ENCODE measurements at regions not wholly inside any gene's neighbourhood (a gene's known extent, or its start where the extent isn't known, plus 50 kb on each side); places are given as distances from the start of the nearest gene placed in this dataset.
"Not testable (repeated sequence)": the region's sequence is repeated elsewhere in the genome, so short reads cannot be mapped to it uniquely, and the experiment has no call there.

DNA sequence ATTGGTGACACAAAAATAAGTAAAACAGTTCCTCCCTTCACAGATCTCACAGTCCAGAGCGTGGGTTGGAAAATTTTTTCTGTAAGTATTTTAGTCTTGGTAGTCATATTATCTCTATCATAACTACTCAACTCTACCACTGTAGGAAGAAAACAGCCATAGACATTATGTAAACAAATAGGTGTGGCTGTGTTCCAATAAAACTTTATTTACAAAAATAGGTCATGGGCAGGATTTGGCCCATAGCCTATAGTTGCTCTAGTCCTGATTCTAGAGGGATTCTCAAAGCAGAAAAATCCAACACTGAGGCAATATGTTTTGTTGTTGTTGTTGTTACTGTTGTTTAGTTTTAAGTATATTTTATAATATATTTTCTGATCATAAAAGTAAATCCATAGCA is 206.1 kb upstream of the GADL1 start:
- DNase-seq (ENCODE audit: low read depth) = no peak

GRCh38 chr3:31101285-31101684 is 206.8 kb upstream of the GADL1 start:
- DNase-seq (ENCODE audit: low read depth) = not testable (repeated sequence)

- DNase-seq (ENCODE audit: low read depth) = no peak
Measured at GRCh38 chr3:31102196-31102879, 207.9 kb upstream of the GADL1 start.

GRCh38 chr3:31103181-31103580 is 208.7 kb upstream of the GADL1 start:
- DNase-seq (ENCODE audit: low read depth) = no peak

DNA sequence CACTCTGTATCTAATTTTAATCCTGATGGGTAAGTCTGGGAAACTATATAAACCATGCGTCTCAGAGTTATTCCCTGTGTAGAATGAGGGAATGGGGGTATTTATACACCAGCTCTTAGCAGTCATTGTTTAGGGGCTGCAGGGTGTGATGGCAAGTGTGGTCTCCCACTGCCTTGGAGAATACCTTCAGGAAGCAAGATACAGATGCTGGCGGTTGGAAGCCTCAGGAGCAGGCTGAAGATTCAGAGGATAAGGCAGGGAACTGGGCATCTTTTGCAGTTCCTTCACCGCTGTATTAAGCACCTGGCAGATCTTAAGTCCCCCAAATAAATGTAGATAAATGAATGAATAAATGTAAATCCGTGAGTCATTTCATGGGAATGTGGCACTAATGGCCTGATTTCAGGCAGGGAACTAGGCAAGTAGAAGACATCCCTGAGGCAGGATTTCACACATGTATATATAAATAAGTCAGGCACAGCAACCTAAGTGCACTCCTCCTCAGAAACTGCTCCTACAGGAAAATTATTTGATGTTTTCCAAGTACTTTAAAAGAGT is 209.2 kb upstream of the GADL1 start:
- DNase-seq (ENCODE audit: low read depth) = no peak

GRCh38 chr3:31105011-31105410 is 210.6 kb upstream of the GADL1 start:
- DNase-seq (ENCODE audit: low read depth) = no peak

DNA sequence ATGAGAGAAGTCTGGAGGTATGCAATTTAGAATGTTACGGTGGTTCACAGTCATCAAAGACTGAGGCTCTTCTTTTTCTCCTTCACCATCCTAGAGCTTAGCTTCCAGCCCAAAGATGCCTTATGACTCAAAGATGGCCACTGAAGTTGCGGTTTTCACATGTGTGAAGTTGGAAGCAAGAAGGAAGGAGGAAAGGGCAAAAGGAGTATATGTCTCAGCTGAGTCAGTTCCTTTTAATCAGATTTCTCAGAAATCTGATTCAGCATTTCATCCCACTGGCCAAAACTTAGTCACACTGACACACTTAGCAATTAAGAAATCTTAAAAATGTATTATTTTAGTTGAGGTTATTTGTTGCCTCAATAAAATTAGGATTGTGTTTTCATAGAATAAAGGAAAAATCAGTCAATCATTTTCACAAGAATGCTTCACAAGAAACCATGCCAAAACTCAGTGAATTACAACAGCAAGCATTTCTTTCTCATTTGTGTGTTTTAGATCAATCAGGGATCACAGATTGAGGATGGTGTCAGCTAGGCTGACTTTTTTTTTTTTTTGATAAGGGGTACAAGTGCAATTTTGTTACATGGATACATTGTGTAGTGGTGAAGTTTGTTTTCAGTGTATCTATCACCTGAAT is 211.1 kb upstream of the GADL1 start:
- no peak for DNase-seq (ENCODE audit: low read depth)

GRCh38 chr3:31106204-31106603 is 211.7 kb upstream of the GADL1 start:
- DNase-seq (ENCODE audit: low read depth) = no peak

DNA sequence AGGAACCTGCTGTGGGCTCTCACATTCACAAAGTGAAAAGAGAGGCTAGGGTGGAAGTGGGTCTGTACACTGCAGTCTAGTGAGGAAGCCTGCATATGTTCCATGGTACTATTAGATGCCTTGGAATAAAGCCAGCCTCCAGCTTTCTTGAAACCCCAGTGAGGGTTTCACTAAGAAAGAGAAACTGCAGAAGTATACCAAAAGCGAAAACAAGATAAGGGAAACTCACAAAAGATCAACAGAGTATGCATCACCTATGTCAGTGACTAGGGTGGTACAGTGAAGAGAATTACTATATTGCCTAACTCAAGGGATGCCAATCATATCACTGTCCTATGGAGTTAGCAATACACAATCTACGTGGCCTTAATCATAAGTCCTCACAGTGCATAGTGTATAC is 212.5 kb upstream of the GADL1 start:
- no peak for DNase-seq (ENCODE audit: low read depth)

DNA sequence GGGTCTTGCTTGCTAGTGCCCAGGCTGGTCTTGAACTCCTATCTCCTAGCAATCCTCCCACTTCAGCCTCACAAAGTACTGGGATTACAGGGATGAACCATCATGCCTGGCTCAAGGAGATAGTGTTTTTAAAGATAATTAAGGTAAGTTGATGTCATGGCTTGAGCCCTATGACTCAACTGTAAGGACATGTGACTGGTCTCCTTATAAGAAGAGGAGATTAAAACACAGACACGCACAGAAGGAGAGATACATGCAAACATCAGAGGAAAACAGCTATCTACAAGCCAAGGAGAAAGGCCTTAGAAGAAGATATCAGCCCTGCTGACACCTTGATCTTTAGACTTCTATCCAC is 220.4 kb upstream of the GADL1 start:
- DNase-seq (ENCODE audit: low read depth) = no peak

DNA sequence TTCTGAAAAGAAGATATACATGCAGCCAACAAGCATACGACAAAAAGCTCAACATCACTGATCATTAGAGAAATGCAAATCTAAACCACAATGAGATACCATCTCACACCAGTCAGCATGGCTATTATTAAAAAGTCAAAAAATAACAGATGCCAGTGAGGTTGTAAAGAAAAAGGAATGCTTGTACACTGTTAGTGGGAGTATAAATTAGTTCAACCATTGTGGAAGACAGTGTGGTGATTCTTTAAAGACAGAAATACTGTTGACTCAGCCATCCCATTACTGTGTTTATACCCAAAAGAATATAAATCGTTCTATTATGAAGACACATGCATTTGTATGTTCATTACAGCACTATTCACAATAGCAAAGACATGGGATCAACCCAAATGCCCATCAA is 221.1 kb upstream of the GADL1 start:
- DNase-seq (ENCODE audit: low read depth) = not testable (repeated sequence)

GRCh38 chr3:31116651-31117050 is 222.2 kb upstream of the GADL1 start:
- DNase-seq (ENCODE audit: low read depth) = no peak

DNA sequence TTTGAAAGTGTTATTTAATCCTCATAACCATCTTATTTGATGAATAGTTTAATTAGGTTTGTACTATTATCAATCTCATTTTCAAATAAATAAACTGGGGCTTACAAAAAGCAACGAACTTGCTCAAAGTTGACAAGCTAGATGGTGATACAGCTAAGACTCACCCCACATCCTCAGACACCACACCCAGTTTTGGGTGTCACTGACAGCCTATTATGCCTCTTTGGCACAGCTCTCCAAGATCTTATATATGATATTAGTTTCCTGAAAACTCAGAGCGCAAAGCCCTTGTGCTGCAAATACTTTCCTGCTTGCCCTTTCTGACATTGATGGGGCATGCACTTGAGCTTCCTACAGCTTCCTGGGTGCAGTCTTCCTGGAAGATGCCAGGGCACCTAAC is 223.4 kb upstream of the GADL1 start:
- no peak for DNase-seq (ENCODE audit: low read depth)

DNA sequence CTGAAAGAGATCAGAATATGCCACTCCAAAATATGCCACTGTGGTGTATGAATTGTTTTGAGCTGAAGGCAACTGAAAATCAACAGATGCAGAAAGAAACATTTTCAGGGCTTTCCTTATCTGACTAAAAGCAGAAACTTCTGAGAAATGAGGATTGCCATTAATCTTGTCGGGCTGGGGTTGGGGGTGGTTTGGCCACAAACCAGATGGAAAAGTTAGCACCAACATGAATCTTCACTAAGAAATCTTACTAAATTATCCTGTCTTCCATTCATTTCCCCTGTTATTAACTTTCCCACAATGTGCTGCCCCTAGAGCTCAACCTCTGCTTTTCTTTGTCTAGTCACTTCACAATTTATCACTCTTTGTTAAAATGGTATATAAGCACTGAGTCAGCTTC is 229.9 kb upstream of the GADL1 start:
- no peak for DNase-seq (ENCODE audit: low read depth)

- no peak for DNase-seq (ENCODE audit: low read depth)
Measured at GRCh38 chr3:31125413-31126020, 231.1 kb upstream of the GADL1 start.

DNA sequence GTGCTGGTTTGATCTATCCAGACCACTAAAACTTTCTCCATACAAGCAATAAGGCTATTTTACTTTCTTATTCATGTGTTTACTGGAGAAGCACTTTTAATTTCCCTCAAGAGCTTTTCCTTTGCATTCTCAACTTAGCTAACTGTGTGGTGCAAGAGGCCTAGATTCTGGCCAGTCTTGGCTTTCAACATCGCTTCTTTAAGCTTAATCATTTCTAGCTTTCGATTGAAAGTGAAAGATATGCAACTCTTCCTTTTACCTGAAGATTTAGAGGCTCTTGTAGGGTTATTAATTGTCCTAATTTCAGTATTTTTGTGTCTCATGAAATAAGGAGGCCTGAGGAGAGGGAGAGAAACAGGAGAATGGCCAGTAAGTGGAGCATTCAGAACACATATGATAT is 234.8 kb upstream of the GADL1 start:
- DNase-seq (ENCODE audit: low read depth) = no peak

GRCh38 chr3:31132132-31132769 is 237.8 kb upstream of the GADL1 start:
- DNase-seq (ENCODE audit: low read depth) = no peak

- no peak for DNase-seq (ENCODE audit: low read depth)
Measured at GRCh38 chr3:31133541-31133940, 239.1 kb upstream of the GADL1 start.

- DNase-seq (ENCODE audit: low read depth) = no peak
Measured at GRCh38 chr3:31135546-31135945, 241.1 kb upstream of the GADL1 start.

GRCh38 chr3:31137718-31138465 is 243.4 kb upstream of the GADL1 start:
- no peak for DNase-seq (ENCODE audit: low read depth)

GRCh38 chr3:31140470-31140869 is 246.0 kb upstream of the GADL1 start:
- DNase-seq (ENCODE audit: low read depth) = no peak

- DNase-seq (ENCODE audit: low read depth) = no peak
Measured at GRCh38 chr3:31142139-31142538, 247.7 kb upstream of the GADL1 start.
